ENCODE measurements at regions not wholly inside any gene's neighbourhood (a gene's known extent, or its start where the extent isn't known, plus 50 kb on each side); places are given as distances from the start of the nearest gene placed in this dataset.

- TF ChIP-seq CTCF (optimal IDR thresholded peaks at IDR 0.05 in 1 of 3, IDR thresholded peaks at IDR 0.05 in 1 of 3, conservative IDR thresholded peaks at IDR 0.05 in 1 of 3; ENCODE audit: extremely low read depth in 1 of 3, insufficient read depth in 2 of 3, low read length in 3 of 3) (no peak), EZH2 (IDR thresholded peaks at IDR 0.05; ENCODE audit: low read length) (no peak)
Measured at GRCh38 chr14:22315336-22315735, 273.7 kb downstream of the DAD1 start.
